CD4-positive, alpha-beta T cell (primary cell): ENCODE measurements at regions not wholly inside any gene's neighbourhood (a gene's known extent, or its start where the extent isn't known, plus 50 kb on each side); places are given as distances from the start of the nearest gene placed in this dataset.

Experiments used
- ATAC-seq: fragments of 200-7000 bp; cut with Tn5 transposase; one replicate; pipeline ENCODE4 v1.10.0; 2022; ENCODE audit warnings: mild to moderate bottlenecking; ENCODE audit not compliant: poor library complexity
- CTCF ChIA-PET: fragments of 350-600 bp; sonication (Branson Sonifier 250); formaldehyde crosslinking; loops from one replicate; lab custom pipeline; 2021; ENCODE audit warnings: antibody characterized with exemption, inconsistent platforms; lab: Charles Lee
- POLR2A ChIA-PET: fragments of 350-600 bp; sonication (Branson Sonifier 250); formaldehyde crosslinking; loops from one replicate; lab custom pipeline; 2021; ENCODE audit warnings: antibody characterized with exemption, inconsistent platforms; lab: Charles Lee
- DNase-seq, 14 experiments: peaks; one replicate each; pipeline ENCODE4 v3.0.0-alpha.2; 2013 to 2020; ENCODE audit warnings: mixed read lengths in 2 of 14
- H3K27ac ChIP-seq, 2 donors: one replicate each; pipeline versions ENCODE4 v1.5.1 to v1.7.0; 2013; ENCODE audit warnings: low read length in 2 of 2, low read depth in 1 of 2, mild to moderate bottlenecking in 1 of 2
- H3K27me3 ChIP-seq, 2 experiments: 1 replicate in 1 of 2; 2 replicates in 1 of 2; pipeline versions ENCODE4 v1.6.1 to v1.7.0; 2013; ENCODE audit warnings: low read length in 2 of 2, control low read depth in 1 of 2, mild to moderate bottlenecking in 1 of 2, moderate library complexity in 1 of 2; ENCODE audit not compliant: insufficient read depth in 2 of 2, control insufficient read depth in 1 of 2
- H3K36me3 ChIP-seq: one replicate; pipeline ENCODE4 v1.6.1; 2013; ENCODE audit warnings: low read length, control low read depth; ENCODE audit not compliant: insufficient read depth
- H3K4me1 ChIP-seq: one replicate; pipeline ENCODE4 v1.6.1; 2013; ENCODE audit warnings: low read length, control low read depth; ENCODE audit not compliant: insufficient read depth
- H3K4me3 ChIP-seq: one replicate; pipeline ENCODE4 v1.5.1; 2013; ENCODE audit warnings: mild to moderate bottlenecking, low read length, moderate library complexity
- H3K9me3 ChIP-seq, 2 experiments: 1 replicate in 1 of 2; 2 replicates in 1 of 2; pipeline versions ENCODE4 v1.6.1 to v1.7.0; 2013; ENCODE audit warnings: low read length in 2 of 2, mild to moderate bottlenecking in 2 of 2, control low read depth in 1 of 2, moderate library complexity in 1 of 2; ENCODE audit not compliant: control insufficient read depth in 1 of 2, insufficient read depth in 1 of 2
- H3K27ac Mint-ChIP-seq: one replicate; pipeline ENCODE4 v1.8.0; 2020; ENCODE audit warnings: mixed read lengths
- H3K27me3 Mint-ChIP-seq: one replicate; pipeline ENCODE4 v1.8.0; 2021; ENCODE audit warnings: mixed read lengths
- H3K36me3 Mint-ChIP-seq: one replicate; pipeline ENCODE4 v1.8.0; 2021; ENCODE audit warnings: low read depth, mixed read lengths
- H3K4me1 Mint-ChIP-seq: one replicate; pipeline ENCODE4 v1.8.0; 2021; ENCODE audit warnings: low read depth, mixed read lengths
- H3K4me3 Mint-ChIP-seq: one replicate; pipeline ENCODE4 v1.8.0; 2020; ENCODE audit warnings: mild to moderate bottlenecking, mixed read lengths
- H3K9me3 Mint-ChIP-seq: one replicate; pipeline ENCODE4 v1.8.0; 2020; ENCODE audit warnings: mixed read lengths
- intact Hi-C, 2 experiments: fragments of 100-400 bp; cut with DNase I in 1 of 2; cut with micrococcal nuclease in 1 of 2; formaldehyde crosslinking; loops; one replicate each; pipeline versions ENCODE4 v1.15.1 to v1.9.0; 2023 to 2025; cut with DNase I, micrococcal nuclease
- TF ChIP-seq, protein P1 (sequence below): fragments of 200-600 bp; IDR thresholded peaks from one replicate; pipeline ENCODE4 v1.8.0; 2022; ENCODE audit warnings: antibody characterized with exemption, mild to moderate bottlenecking

DNA sequence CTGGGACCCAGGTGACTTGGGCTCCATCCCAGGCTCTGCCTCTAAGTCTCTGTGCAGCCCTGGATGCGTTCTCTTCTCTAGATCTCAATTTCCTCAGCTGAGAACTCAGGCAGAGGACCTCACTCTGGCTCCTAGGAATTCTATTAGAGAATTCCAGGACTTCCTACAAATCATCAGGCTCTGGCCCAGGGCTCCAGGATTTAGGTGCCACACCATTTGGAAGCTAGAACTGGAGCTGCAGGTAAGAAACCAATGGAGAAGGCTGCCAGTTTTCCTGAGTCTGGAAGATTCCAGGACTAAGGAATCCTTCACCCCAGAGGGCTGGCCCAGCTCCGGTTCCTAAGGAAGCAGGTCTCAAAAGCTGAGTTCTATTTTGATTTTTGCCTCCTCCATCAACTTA is 189.8 kb upstream of the CDH5 start:
- H3K4me3 Mint-ChIP-seq, result no peak overlapping the region
- H3K36me3 Mint-ChIP-seq, result no peaks in the 10 kb centered on the region
- Histone ChIP-seq H3K36me3 (no peaks in the 10 kb centered on the region), H3K27ac (no peak overlapping the region), H3K4me1 (no peaks in the 10 kb centered on the region), H3K27me3 (peaks cover 0 to 5% of the 10 kb centered on the region in 2 experiments), H3K9me3 (peaks cover 0 to 7% of the 10 kb centered on the region in 2 experiments), H3K4me3 (no peak overlapping the region)
- intact Hi-C loops, result no loop called here
- ATAC-seq (no peak), DNase-seq (no peak)
- TF ChIP-seq, protein P1, sequence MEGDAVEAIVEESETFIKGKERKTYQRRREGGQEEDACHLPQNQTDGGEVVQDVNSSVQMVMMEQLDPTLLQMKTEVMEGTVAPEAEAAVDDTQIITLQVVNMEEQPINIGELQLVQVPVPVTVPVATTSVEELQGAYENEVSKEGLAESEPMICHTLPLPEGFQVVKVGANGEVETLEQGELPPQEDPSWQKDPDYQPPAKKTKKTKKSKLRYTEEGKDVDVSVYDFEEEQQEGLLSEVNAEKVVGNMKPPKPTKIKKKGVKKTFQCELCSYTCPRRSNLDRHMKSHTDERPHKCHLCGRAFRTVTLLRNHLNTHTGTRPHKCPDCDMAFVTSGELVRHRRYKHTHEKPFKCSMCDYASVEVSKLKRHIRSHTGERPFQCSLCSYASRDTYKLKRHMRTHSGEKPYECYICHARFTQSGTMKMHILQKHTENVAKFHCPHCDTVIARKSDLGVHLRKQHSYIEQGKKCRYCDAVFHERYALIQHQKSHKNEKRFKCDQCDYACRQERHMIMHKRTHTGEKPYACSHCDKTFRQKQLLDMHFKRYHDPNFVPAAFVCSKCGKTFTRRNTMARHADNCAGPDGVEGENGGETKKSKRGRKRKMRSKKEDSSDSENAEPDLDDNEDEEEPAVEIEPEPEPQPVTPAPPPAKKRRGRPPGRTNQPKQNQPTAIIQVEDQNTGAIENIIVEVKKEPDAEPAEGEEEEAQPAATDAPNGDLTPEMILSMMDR, result no peak
- H3K4me1 Mint-ChIP-seq, result no peaks in the 10 kb centered on the region
- H3K27ac Mint-ChIP-seq, result no peak overlapping the region
- ChIA-PET POLR2A (no interaction called here), CTCF (no interaction called here)
- peaks cover 2% of the 10 kb centered on the region for H3K9me3 Mint-ChIP-seq
- peaks cover 29% of the 10 kb centered on the region for H3K27me3 Mint-ChIP-seq

DNA sequence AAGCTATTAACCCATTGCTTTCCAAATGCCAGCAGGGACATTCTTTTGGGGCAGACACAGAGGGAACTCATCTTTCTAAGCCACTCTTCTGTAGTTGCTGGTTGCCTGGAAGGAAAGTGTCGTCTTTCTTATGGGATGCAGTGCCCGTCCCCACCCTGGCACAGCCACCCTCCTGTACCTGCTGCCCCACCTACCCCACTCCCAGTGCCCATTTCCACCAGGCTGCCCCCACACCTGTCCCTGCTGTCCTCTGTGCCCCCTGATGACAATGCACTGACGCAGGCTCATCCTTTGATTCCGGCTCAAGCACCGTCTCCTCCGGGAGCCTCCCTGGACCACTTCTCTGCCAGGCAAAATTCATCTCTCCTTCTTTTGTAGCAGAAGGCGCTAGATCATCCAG is 190.4 kb upstream of the CDH5 start:
- no peaks in the 10 kb centered on the region for H3K4me1 ChIP-seq
- H3K4me3 ChIP-seq, result no peak overlapping the region
- H3K9me3 ChIP-seq, result peaks cover 0 to 7% of the 10 kb centered on the region in 2 experiments
- H3K27ac Mint-ChIP-seq, result no peak overlapping the region
- no peak for DNase-seq
- no peak for ATAC-seq
- ChIA-PET CTCF (no interaction called here), POLR2A (no interaction called here)
- no peaks in the 10 kb centered on the region for H3K9me3 Mint-ChIP-seq
- peaks cover 23% of the 10 kb centered on the region for H3K27me3 Mint-ChIP-seq
- H3K27me3 ChIP-seq, result peaks cover 0 to 5% of the 10 kb centered on the region in 2 experiments
- no peaks in the 10 kb centered on the region for H3K36me3 ChIP-seq
- TF ChIP-seq, protein P1, result no peak
- H3K4me1 Mint-ChIP-seq, result no peaks in the 10 kb centered on the region
- intact Hi-C loops, result no loop called here
- no peak overlapping the region for H3K4me3 Mint-ChIP-seq
- H3K36me3 Mint-ChIP-seq, result no peaks in the 10 kb centered on the region
- H3K27ac ChIP-seq, result no peak overlapping the region

- Mint-ChIP-seq H3K27ac (no peak overlapping the region), H3K9me3 (no peaks in the 10 kb centered on the region), H3K36me3 (no peaks in the 10 kb centered on the region), H3K27me3 (peaks cover 23% of the 10 kb centered on the region), H3K4me3 (no peak overlapping the region), H3K4me1 (no peaks in the 10 kb centered on the region)
- TF ChIP-seq, protein P1, result no peak
- ChIA-PET CTCF (no interaction called here), POLR2A (no interaction called here)
- DNase-seq (no peak), ATAC-seq (no peak)
- Histone ChIP-seq H3K36me3 (no peaks in the 10 kb centered on the region), H3K27me3 (peaks cover 0 to 5% of the 10 kb centered on the region in 2 experiments), H3K4me3 (no peak overlapping the region), H3K9me3 (peaks cover 0 to 7% of the 10 kb centered on the region in 2 experiments), H3K4me1 (no peaks in the 10 kb centered on the region), H3K27ac (no peak overlapping the region)
- intact Hi-C loops, result no loop called here
These were observed 190.9 kb upstream of the CDH5 start for GRCh38 chr16:66175636-66176035.
